ENCODE measurements at regions not wholly inside any gene's neighbourhood (a gene's known extent, or its start where the extent isn't known, plus 50 kb on each side); places are given as distances from the start of the nearest gene placed in this dataset.
"Not testable (repeated sequence)": the region's sequence is repeated elsewhere in the genome, so short reads cannot be mapped to it uniquely, and the experiment has no call there.

DNA sequence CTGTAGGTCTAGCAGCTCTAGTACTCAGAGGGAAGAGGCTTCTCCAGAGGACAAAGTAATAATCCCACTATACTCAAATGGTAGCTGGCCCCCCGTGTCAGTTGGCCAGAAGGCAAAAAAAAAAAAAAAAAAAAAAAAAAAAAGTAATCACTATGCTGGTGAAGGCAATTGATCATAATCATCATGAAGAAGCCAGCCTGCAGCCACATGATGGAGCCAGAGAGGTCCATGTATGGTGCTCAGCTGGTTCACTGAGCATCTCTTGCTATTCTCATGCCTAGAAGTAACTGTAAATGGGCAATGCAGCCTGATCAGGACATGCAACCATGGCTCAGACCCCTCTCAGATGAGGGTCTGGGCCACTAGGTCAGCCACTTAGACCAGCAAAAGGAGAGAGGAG, 378.8 kb downstream of the MED13L start:
- DNase-seq: no peak

DNA sequence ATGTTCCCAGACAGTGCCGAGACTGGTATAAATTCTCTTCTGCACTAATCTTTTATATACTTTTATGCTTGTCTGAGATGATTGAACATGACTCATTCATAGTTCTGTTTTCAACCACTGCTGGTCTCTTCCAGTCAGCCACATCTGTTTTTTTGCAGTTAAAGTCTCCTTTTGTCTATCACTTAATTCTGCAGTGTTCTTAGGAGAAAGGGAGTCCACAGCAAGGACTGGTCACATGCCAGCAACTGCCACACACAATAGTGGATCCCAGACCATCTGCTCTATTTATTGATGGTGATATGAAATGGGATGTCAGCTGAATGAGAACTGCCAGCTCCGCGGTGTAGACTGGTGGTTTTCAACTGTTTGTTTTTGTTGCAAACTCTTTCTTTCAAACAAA, 379.8 kb downstream of the MED13L start:
- DNase-seq: no peak

DNA sequence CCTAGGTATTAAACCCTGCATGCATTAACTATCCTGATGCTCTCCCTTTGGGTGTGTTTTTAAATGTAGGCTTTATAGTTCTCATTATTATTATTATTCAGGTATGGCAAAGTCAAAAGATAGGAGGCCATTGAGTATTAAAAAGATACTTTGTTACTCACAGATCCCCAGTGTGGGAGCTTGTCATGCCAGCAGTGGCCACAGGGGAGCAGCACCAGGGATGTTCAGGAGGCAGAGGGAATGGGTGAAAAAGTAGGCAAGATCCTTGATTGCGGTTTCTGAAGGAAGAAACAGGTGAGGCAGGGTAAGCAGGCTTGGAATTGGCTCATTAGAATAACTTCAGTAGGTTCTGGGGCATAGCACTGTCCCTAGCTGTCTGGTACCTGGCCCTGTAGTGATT, 382.2 kb downstream of the MED13L start:
- DNase-seq: no peak

DNA sequence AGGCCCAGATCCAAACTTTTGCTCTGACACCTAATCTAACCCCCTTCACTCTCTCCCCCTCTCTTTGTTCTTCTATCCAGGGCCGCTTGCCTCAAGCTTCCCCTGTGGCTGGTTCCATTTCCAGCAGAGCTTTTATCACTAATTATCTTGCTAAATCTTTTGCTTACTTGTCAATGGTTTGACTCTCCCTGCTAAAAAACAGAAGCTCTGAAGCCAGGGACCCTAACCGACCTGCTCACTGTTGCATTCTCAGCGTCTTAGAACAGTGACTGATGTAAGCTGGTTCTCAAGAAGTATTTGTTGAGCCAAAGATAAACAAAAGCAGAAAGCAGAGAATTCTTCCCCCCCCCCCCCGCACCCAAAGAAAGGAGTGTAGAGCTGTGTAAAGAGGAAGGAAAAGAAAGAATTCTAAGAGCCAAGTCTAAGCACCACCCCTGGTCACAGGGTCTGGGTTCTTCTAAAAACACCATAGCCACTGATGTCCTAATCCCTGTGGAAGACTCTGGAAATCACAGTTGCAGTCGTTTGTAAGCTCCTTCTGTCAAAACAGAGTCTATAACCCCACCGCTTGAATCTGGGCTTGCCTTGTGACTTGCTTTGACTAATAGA, 385.8 kb downstream of the MED13L start:
- no peak for DNase-seq

DNA sequence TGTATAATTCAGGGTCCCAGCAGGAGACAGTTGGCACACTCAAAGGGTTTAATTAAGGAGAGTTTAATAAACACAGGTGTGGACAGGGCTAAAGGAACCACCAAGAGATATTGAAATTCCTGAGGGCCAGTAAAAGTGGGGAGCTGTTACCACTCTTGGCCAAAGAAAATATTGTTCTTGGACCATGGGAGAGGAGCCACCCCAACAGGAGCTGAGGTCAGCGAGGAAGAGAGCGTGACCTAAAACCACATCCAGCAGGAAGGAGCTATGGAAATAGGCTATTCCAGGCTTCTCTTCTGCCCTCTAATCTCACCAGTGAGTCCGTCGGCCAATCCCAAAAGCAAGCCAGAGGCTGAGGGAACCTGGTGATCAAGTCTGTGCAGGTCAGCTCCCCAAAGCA, 390.8 kb downstream of the MED13L start:
- no peak for DNase-seq

DNA sequence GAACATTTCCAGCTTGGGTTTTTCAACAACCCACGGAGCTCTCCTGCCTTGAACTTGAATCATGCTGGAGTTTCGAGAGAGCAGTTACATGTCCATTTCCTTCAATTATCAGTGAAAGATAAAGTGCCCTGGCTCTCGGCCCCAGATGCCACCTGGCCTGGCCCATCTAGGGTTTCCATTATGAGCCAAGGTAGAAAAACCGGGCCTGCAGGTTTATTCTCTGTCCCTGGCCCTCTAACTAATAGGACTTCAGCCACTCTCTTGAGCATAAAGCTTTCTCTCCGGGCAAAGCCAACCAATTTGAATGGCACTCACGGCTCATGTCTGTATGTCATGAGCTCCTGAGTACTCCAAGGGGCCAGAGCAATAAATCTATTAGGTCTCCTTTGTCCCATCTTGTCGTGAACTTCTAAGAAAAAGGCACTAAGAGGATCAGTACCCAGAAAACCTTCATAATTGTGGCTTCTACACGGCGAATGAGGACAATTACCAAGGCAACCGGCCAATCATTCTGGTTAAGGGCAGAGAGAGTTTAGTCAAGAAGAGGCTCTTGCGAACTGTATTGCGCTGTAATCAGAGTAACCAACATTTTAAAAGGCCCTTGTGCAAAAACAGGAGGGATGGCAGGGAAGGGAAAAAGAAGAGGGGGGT, 392.3 kb downstream of the MED13L start:
- DNase-seq: no peak

DNA sequence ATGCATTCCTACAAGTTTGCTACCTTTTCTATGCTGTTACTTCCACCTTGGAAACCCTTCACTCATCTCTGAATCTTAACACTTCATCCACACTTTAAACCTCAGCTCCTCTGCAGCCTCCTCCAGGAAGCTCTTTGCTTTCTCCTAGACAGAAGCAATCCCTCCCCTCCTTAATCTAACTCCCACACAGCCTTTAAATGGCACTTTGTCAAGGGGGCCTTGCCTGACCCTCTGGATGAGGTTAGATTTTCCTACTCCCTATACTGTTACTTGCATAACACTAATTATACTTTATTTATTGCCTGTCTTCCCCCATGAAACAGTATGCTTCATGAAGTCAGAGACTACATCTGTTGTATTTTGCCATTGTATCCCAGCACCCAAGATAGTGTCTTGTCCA, 394.6 kb downstream of the MED13L start:
- no peak for DNase-seq

DNA sequence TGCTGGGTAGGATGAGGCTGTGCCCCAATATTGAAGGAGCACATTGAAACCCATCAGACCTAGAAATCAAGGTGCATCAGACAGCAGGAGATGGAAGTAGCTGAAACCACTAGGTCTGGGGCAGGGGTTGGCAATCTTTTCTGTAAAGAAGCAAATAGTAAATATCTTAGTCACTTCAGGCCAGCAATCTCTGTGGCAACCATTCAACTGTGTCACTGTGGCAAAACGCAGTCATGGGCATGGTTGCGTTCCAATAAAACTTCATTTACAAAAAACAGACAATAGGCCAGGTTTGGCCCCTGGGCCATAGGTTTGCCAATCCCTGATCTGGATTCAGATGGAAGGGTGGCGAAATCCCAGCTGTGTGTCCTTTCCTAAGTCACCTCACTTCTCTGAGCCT, 397.3 kb downstream of the MED13L start:
- no peak for DNase-seq

DNA sequence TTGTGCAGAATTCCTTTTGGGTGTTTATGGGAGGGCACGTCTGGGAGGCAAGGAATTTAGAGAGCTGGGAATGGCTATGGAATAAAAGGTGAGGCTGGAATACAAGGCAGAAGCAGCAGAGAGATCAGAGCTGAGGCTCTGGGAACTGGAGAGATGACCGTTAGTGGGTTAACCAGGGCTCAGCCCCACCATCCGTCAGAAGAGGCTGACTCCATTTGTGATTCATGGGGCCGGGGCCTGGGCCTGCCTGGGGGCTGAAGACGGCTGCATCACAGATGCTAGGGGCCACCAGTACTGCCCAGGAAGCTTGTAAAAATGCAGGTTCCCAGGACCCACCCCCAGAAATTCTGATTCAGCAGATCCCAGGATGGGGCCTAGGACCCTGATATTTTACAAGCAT, 398.1 kb downstream of the MED13L start:
- DNase-seq: no peak

DNA sequence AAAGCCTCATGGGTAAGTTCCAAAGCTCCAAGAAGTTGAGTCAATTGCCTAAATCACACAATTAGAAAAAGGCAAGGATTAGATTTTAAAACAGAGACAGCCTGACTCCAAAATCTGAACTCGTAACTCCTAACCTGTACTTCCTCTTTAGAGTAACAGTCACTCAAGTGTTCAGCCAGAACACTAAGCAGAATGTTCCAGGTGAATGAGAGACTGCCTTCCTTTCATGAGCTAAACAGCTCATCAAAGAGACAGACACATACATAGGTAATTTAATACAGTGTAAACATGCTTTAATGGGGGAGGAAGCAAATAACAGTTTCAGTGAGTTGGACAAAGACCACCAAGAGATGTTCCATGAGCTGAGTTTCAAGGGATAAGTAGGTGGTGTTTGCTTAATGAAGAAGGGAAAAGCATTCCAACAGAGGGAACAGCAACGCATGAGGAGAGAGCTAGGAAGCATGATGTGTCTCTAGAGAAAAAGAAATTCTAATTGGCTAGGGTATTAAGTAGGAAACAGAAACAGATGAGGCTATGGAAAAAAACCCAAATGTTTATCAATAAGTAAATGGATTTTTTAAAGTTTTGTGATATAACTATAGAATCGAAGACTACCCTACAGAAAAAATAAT, 403.9 kb downstream of the MED13L start:
- no peak for DNase-seq

DNA sequence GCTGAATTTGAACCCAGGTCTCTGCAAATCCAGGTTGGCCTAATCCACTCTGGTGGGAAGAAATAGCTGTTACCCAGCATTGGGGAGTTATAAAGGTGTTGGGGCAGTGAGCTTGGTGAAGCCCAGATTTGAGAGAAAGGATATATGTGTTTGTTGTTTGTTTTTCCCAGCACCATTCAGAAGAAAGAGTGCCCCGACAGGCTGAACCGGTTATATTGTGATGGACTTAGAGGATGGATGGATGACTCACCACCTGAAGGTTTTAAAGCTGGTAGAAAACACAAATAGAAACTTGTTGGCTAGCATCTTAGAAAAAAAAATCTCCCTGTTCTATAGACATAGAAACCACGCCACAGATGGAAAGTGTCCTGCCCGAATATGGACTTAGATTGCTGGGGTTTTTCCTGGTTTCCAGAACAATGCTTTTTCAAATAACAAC, 404.6 kb downstream of the MED13L start:
- no peak for DNase-seq

DNA sequence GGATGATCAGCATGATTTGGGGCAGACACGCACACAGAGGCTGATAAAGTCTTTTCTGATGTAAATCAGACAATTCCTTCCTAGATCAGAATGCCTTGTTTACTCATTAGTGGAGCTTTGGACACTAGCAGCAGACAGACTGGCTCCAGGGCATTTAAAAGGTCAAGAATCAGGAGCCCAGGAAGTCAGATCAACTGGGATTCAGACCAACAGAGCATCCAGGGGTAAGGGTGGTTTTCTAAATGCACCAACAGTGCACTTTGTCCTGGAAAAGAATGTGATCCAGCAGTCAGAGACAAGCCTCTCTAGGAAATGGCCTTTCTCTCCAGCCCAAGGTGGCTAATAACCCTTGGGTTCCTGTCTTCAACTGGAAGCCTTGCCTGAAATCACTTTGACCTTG, 405.3 kb downstream of the MED13L start:
- no peak for DNase-seq

DNA sequence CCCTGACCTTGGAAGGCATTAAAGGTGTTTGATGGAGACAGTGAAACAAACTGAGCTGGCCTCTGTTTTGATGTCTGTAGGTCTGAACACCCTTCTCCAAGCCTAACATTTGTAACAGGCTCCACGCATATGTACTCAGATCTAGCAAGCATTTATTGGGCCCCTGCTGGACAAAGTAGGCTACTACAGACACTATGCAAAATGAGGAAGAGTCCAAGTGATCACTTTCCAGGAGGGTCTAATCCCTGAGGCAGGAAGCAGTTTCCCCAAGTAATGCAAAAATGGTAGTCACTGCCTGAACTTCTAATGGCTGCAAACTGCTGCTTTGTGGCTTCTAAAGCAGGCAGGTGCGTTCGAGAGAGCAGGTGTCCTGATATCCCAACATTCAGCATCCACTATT, 405.8 kb downstream of the MED13L start:
- peak; percentile 38 for DNase-seq

DNA sequence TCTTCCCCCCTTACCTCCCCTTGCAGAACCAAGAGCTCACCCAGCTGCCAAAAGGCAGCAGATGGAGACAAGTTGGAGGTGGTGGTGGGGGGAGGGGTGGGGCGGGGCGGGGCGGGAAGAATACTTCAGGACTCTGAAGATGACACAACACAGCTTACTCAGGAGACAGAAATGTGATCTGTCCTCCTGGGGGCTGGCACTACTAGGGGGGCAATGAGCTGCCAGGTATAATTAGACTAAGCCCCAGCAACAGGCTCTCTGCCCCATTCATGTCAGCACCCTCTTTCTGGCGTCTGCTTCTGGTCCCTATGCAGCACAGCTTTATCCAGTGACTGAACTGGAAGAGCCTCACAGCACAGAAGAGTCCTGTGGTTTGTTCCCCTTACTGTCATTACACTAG, 407.0 kb downstream of the MED13L start:
- DNase-seq: no peak

DNA sequence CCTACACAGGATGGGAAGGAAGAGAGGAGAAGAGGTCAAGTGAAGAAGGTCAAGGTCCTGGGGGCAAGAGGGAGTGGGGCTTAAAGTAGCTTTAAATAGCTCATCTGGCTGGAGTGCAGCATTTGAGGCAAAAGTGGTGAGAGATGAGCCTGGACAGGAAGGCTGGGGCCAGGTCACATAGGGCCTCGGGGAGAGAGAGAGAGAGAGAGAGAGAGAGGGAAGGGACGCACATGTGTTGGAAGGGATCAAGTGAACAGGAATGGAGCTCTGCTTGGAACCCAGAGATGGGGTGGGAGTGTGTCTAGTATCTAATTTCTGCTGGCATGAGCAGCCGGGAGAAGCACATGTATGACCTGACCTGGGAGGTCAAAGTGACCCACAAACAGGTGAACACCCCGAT, 407.5 kb downstream of the MED13L start:
- no peak for DNase-seq

DNA sequence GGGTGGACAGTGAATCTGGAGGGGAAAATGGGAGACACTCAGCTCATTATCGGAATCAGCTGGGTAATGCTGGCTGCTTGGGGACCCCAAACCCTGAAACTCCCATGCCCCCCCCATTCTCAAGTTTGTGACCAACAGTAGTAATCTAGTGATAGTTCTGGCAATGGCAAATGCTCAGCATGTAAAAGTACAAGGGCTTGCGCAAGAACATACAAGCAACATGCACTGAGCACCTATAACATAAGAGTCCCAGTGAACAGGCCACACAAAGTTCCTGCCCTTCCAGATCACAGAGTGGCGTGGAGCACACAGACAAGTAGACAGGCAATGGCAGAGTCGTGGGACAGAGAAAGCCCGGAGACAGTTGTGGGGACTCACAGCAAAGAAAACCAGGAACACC, 407.9 kb downstream of the MED13L start:
- DNase-seq: no peak

DNA sequence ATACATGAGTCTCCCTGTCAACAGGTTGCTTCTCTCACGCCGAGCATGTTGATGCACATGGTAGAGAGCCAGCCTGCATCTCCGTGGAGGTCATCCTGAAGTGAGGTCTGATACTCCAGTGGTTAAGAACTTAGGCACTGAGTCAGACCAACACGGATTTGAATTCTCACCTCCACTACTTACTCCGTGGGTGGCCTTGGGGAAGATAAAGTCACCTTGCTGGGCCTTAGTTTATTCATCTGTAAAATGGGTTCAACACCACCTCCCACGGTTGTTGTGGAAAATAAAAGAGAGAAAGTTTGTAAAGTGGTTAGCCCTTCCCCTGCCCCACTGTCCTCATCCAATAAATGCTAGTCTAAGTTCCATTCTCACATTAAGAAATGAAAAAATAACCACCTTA, 408.9 kb downstream of the MED13L start:
- no peak for DNase-seq

DNA sequence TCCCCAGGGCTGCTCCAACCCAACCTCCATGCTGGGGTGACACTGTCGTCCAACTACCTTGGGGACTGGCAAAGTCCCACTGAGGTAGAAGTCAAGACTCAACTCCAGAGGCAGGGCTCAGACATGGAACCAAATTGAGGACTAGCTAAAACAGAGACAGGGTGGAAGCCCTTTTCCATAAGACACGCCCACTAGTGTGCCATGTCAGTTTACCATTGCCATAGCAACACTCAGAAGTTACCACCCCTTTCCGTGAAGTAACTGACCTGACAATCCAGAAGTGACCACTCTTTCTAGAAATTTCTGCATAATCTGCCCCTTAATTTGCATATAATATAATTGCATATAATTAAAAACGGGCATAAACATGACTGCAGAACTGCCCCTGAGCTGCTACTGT, 409.6 kb downstream of the MED13L start:
- no peak for DNase-seq

DNA sequence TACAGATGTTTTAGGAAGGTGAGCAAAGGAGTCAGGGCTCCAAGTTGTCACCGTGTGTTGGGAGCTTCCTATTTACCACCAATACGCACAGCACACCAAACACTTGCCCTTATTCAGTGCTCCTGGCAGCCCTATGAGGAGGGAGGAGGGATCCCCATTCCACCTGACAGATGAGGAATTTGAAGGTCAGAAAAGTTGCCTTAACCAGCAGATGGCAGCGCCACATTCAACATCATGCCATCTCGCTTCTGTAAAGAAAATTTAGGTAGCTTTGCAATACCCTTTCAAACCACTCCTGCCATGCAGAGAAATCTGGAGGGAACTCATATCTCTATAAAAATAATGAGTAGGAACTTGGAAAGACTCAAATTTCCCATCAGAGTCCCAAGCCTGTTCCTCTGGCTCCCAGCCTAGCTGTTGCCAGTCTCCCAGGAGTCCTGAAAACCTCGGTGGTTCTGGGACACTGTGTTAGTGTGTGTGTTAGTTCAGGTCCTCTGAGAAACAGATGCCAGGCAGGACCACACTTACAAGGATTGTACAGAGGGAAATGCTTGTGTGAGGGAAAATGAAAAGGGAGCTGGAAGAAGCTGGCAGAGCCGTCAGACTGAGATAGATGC, 410.5 kb downstream of the MED13L start:
- DNase-seq: no peak

DNA sequence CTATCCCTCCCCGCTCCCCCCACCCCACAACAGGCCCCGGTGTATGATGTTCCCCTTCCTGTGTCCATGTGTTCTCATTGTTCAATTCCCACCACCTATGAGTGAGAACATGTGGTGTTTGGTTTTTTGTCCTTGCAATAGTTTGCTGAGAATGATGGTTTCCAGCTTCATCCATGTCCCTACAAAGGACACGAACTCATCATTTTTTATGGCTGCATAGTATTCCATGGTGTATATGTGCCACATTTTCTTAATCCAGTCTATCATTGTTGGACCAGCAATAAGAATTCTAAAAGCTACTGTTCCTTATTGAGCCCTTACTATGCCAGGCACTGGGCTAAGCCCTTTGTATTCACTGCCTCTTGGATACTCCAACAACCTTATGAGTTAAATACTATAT, 411.2 kb downstream of the MED13L start:
- not testable (repeated sequence) for DNase-seq

DNA sequence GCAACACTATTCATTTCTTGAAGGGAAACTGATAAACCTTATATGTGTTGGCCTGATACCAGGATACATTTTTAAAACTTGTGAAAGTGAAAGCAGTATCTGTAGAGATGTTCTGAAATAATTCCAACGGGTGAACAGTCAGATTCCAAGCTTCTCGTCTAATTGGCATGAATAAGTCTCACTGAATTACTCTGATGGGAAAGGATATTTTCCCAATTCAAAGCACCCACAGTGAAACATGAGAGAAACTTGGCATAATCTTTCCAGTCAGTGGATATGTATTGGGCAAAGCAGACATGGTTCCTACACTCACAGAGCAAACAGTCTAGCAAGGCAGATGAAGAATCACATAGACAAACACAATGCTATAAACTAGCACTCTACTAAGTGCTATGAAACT, 413.1 kb downstream of the MED13L start:
- DNase-seq: no peak

DNA sequence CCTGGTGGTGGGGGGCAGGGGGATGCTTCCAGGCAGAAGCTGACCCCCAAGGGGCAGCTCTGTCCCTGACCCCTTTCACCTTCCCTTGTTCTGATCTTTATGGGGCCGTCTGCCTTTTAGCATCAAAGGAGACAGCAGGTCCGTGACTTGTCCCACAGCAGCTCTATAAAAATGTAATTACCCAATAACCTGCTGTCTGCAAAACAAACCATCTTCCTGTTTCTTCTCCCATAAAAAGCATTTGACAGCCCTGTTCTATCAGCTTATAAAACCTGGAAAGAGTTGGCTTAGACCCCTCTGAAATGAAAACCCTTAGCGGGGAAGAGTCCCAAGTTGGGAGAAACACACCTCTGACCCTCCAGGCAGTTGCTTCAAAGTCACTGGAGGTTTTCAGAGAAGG, 416.9 kb downstream of the MED13L start:
- DNase-seq: no peak

DNA sequence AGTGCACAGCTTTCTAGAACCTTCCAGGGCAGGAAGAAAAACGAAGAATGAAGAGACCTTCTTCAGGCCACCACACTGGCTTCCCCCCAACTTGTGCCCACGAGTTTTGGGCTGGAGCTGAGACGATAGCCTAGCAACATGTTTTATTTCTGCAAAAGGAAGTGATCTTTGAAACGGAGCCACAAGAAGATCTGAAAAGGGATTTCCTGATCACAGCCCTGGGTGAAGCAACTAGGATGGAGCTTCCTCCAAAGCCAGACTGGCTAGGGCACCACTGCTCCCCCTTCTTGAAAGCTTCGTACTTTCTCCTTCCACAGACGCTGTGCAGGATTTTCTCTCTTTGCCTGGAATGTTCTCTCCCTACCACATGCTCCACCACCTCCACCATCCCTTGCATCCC, 418.3 kb downstream of the MED13L start:
- no peak for DNase-seq

DNA sequence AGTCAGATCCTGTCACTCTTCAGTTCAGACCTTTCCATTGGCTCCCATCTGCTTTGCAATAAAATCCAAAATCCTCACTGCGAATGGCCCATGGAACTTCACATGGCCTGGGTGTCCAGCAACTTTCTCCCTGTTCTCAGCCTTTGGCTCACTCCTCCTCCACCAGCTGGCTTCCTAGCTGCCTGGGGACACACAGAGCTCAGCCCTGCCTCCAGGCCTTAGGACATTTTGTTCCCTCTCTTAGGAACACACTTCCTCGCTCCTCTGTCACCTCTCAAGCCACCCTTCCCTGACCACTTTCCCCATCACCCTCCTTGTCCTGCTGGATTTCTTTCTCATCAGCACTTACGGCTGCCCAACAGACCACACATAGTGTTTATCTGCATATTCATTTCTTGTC, 419.6 kb downstream of the MED13L start:
- no peak for DNase-seq

Data from NCI-H2107 (cell line).